ENCODE measurements at regions not wholly inside any gene's neighbourhood (a gene's known extent, or its start where the extent isn't known, plus 50 kb on each side); places are given as distances from the start of the nearest gene placed in this dataset.

DNA sequence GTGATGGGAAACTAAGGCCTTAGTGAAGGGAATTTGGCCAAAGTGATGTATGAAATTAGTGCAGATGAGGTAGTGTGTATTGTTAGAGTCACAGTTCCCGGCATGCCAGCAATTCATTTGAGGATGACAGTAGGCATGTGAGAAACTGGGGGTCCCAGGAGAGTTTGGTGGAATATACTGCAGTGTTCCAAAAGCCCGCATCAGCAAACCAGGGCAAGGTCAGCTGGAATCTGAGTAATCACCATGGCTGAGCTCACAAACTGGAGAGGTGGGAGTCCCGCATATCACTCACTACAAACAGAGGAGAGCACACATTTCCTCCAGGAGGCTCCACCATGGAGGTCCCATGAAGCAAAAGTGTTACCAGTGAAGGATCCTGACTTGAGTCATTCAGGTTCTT is 740.7 kb downstream of the TNS3 start (continued):
- TF ChIP-seq YBX1 (IDR thresholded peaks at IDR 0.05): no peak
- no peak for TF ChIP-seq BACH1 (IDR thresholded peaks at IDR 0.05; ENCODE audit: borderline replicate concordance)
- TF ChIP-seq STAT1 (conservative IDR thresholded peaks at IDR 0.05): no peak
- TF ChIP-seq SREBF2 (IDR thresholded peaks at IDR 0.05; ENCODE audit: low read length): no peak
- no peak for TF ChIP-seq PAX5 (IDR thresholded peaks at IDR 0.05; ENCODE audit: borderline replicate concordance, low read depth, low read length)
- no peak for TF ChIP-seq RUNX3 (IDR thresholded peaks at IDR 0.05; ENCODE audit: low read length)
- no peak for TF ChIP-seq MEF2B (IDR thresholded peaks at IDR 0.05; ENCODE audit: partially characterized antibody, poor library complexity, severe bottlenecking)
- TF ChIP-seq CHD4 (IDR thresholded peaks at IDR 0.05): no peak

DNA sequence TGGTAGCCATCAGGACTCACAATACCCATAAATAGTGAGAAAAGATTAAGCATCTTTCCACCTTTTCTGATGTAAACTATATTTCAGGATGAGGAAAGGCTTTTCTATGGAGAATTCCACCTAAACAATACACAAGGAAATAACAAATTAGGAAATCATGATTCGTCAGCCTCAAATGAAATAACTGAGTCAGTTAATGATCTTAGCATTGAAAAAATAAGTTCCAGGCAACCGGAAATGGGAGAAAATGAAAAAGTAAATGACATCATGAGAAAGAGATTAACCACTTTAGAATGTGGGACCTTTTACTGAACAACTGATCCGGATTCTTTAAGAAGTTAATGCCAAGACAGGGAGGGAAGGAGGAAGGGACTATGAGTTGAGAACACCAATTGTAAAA is 742.3 kb downstream of the TNS3 start:
- Histone ChIP-seq H3K79me2 (ENCODE audit: control insufficient read depth, insufficient read depth, low read length) (no peaks in the 10 kb centered on the region), H3K27ac (ENCODE audit: control insufficient read depth, insufficient read depth) (no peak overlapping the region), H3K4me3 (no peak overlapping the region), H3K4me1 (ENCODE audit: control insufficient read depth, insufficient read depth, low read length) (no peaks in the 10 kb centered on the region), H3K36me3 (ENCODE audit: control insufficient read depth in 2 of 2, insufficient read depth in 2 of 2, low read length in 1 of 2) (no peaks in the 10 kb centered on the region), H3K27me3 (replicated peaks in 1 of 2; ENCODE audit: control insufficient read depth in 2 of 2, insufficient read depth in 2 of 2, low read length in 1 of 2) (no peaks in the 10 kb centered on the region), H3K9me3 (replicated peaks; ENCODE audit: control insufficient read depth, insufficient read depth, low read length) (no peaks in the 10 kb centered on the region), H3K9ac (ENCODE audit: control insufficient read depth, insufficient read depth, low read length) (no peak overlapping the region), H2AFZ (ENCODE audit: control insufficient read depth, low read depth, low read length) (no peak overlapping the region), H3K4me2 (ENCODE audit: control insufficient read depth, insufficient read depth) (no peak overlapping the region), H4K20me1 (ENCODE audit: control insufficient read depth, insufficient read depth) (no peaks in the 10 kb centered on the region)
- RAD21 ChIA-PET (ENCODE audit: unreplicated experiment): no interaction called here
- no peak for FAIRE-seq
- CTCF ChIA-PET: interaction anchor here (1.0 kb wide), 1 partner anchor 13 kb away, joined by 3 read pairs; no protein-coding TSS in a partner anchor
- no TSS peak for BruUV-seq (replicated peaks)
- ATAC-seq: no peak
- POLR2A ChIA-PET: no interaction called here
- in situ Hi-C loops (cut with MboI): no loop called here
- intact Hi-C loops (cut with micrococcal nuclease; ENCODE audit: unreplicated experiment): no loop called here
- DNase-seq (ENCODE audit: low read depth, low spot score): no peak
- SMC1A ChIA-PET (ENCODE audit: uncharacterized antibody, unreplicated experiment): interaction anchor here (0.9 kb wide), 1 partner anchor 71 kb away, joined by 4 read pairs; no protein-coding TSS in a partner anchor
- 17% methylated on average over 3 of the region's 3 CpGs for WGBS (ENCODE audit: insufficient coverage, insufficient replicate concordance, low lambda C conversion rate, missing lambda C conversion rate)
- TF ChIP-seq, protein P1, sequence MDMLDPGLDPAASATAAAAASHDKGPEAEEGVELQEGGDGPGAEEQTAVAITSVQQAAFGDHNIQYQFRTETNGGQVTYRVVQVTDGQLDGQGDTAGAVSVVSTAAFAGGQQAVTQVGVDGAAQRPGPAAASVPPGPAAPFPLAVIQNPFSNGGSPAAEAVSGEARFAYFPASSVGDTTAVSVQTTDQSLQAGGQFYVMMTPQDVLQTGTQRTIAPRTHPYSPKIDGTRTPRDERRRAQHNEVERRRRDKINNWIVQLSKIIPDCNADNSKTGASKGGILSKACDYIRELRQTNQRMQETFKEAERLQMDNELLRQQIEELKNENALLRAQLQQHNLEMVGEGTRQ (IDR thresholded peaks at IDR 0.05; ENCODE audit: borderline replicate concordance, low read depth, low read length): no peak
- TF ChIP-seq BHLHE40 (IDR thresholded peaks at IDR 0.05; ENCODE audit: borderline replicate concordance in 1 of 2, low read depth in 2 of 2, low read length in 1 of 2) (no peak), IKZF1 (conservative IDR thresholded peaks at IDR 0.05) (no peak), EGR1 (IDR thresholded peaks at IDR 0.05; ENCODE audit: borderline replicate concordance in 1 of 2, low read depth in 2 of 2, low read length in 2 of 2) (no peak), EZH2 (IDR thresholded peaks at IDR 0.05; ENCODE audit: borderline replicate concordance, control insufficient read depth, low read depth, low read length) (no peak), SP1 (IDR thresholded peaks at IDR 0.05; ENCODE audit: low read depth, low read length) (no peak)
